ENCODE measurements at regions not wholly inside any gene's neighbourhood (a gene's known extent, or its start where the extent isn't known, plus 50 kb on each side); places are given as distances from the start of the nearest gene placed in this dataset.
"Not testable (repeated sequence)": the region's sequence is repeated elsewhere in the genome, so short reads cannot be mapped to it uniquely, and the experiment has no call there.

- Histone ChIP-seq H3K4me1 (no peaks in the 10 kb centered on the region), H3K36me3 (replicated peaks) (no peaks in the 10 kb centered on the region), H3K9me3 (no peaks in the 10 kb centered on the region), H3K27me3 (ENCODE audit: low read depth) (no peaks in the 10 kb centered on the region), H3K4me3 (no peak overlapping the region)
- in situ Hi-C loops (cut with MboI; ENCODE audit: low sequenced_read_pairs), result no loop called here
- no peak for DNase-seq (ENCODE audit: low spot score in 2 of 2)
Observed at GRCh38 chr3:171915275-171915674, 72.1 kb downstream of the TMEM212 start.

GRCh38 chr3:171916888-171917287 is 73.7 kb downstream of the TMEM212 start:
- Histone ChIP-seq H3K9me3 (no peaks in the 10 kb centered on the region), H3K4me3 (no peak overlapping the region), H3K36me3 (replicated peaks) (no peaks in the 10 kb centered on the region), H3K4me1 (no peaks in the 10 kb centered on the region), H3K27me3 (ENCODE audit: low read depth) (no peaks in the 10 kb centered on the region)
- DNase-seq (ENCODE audit: low spot score in 2 of 2), result no peak
- in situ Hi-C loops (cut with MboI; ENCODE audit: low sequenced_read_pairs), result no loop called here

- H3K36me3 ChIP-seq (replicated peaks); H3K9me3 ChIP-seq; H3K4me1 ChIP-seq; H3K27me3 ChIP-seq (ENCODE audit: low read depth); DNase-seq (ENCODE audit: low spot score in 2 of 2); H3K4me3 ChIP-seq; in situ Hi-C loops (cut with MboI; ENCODE audit: low sequenced_read_pairs): not testable (repeated sequence)
Observed at GRCh38 chr3:171922629-171923028, 79.5 kb downstream of the TMEM212 start.

- in situ Hi-C loops (cut with MboI; ENCODE audit: low sequenced_read_pairs); H3K4me1 ChIP-seq; H3K36me3 ChIP-seq (replicated peaks); H3K4me3 ChIP-seq; H3K27me3 ChIP-seq (ENCODE audit: low read depth); H3K9me3 ChIP-seq; DNase-seq (ENCODE audit: low spot score in 2 of 2): not testable (repeated sequence)
Observed at GRCh38 chr3:171923668-171924067, 80.5 kb downstream of the TMEM212 start.

- H3K4me3 ChIP-seq; H3K27me3 ChIP-seq (ENCODE audit: low read depth); H3K4me1 ChIP-seq; H3K9me3 ChIP-seq; DNase-seq (ENCODE audit: low spot score in 2 of 2); in situ Hi-C loops (cut with MboI; ENCODE audit: low sequenced_read_pairs); H3K36me3 ChIP-seq (replicated peaks): not testable (repeated sequence)
Observed at GRCh38 chr3:171924864-171925263, 81.7 kb downstream of the TMEM212 start.

- in situ Hi-C loops (cut with MboI; ENCODE audit: low sequenced_read_pairs), result no loop called here
- Histone ChIP-seq H3K4me1 (no peaks in the 10 kb centered on the region), H3K27me3 (ENCODE audit: low read depth) (peaks cover 10% of the 10 kb centered on the region; the same call in 1 of the 2 replicates)
Observed at GRCh38 chr3:171932153-171932611, 89.0 kb downstream of the TMEM212 start.

GRCh38 chr3:171933441-171933840 is 90.3 kb downstream of the TMEM212 start:
- in situ Hi-C loops (cut with MboI; ENCODE audit: low sequenced_read_pairs), result no loop called here
- DNase-seq (ENCODE audit: low spot score in 2 of 2), result no peak
- no peaks in the 10 kb centered on the region for H3K36me3 ChIP-seq (replicated peaks)
- H3K9me3 ChIP-seq, result no peaks in the 10 kb centered on the region
- peaks cover 10% of the 10 kb centered on the region; the same call in 1 of the 2 replicates for H3K27me3 ChIP-seq (ENCODE audit: low read depth)
- no peaks in the 10 kb centered on the region for H3K4me1 ChIP-seq
- H3K4me3 ChIP-seq, result no peak overlapping the region

More at GRCh38 chr3:171932153-171932611, 89.0 kb downstream of the TMEM212 start:
- no peaks in the 10 kb centered on the region for H3K36me3 ChIP-seq (replicated peaks)
- H3K9me3 ChIP-seq, result no peaks in the 10 kb centered on the region
- H3K4me3 ChIP-seq, result no peak overlapping the region
- DNase-seq (ENCODE audit: low spot score in 2 of 2), result no peak

- DNase-seq (ENCODE audit: low spot score in 2 of 2), result no peak
- peaks cover 10% of the 10 kb centered on the region; the same call in 1 of the 2 replicates for H3K27me3 ChIP-seq (ENCODE audit: low read depth)
- no peaks in the 10 kb centered on the region for H3K4me1 ChIP-seq
- H3K4me3 ChIP-seq, result no peak overlapping the region
- no peaks in the 10 kb centered on the region for H3K9me3 ChIP-seq
- no peaks in the 10 kb centered on the region for H3K36me3 ChIP-seq (replicated peaks)
- in situ Hi-C loops (cut with MboI; ENCODE audit: low sequenced_read_pairs), result no loop called here
Observed at GRCh38 chr3:171935261-171936123, 92.3 kb downstream of the TMEM212 start.

- no peaks in the 10 kb centered on the region for H3K4me1 ChIP-seq
- no peak for DNase-seq (ENCODE audit: low spot score in 2 of 2)
- H3K9me3 ChIP-seq, result no peaks in the 10 kb centered on the region
- in situ Hi-C loops (cut with MboI; ENCODE audit: low sequenced_read_pairs), result no loop called here
- peaks cover 11% of the 10 kb centered on the region; the same call in 1 of the 2 replicates for H3K27me3 ChIP-seq (ENCODE audit: low read depth)
- no peaks in the 10 kb centered on the region for H3K36me3 ChIP-seq (replicated peaks)
- H3K4me3 ChIP-seq, result no peak overlapping the region
Observed at GRCh38 chr3:171936191-171936841, 93.2 kb downstream of the TMEM212 start.

GRCh38 chr3:171939578-171939977 is 96.4 kb downstream of the TMEM212 start:
- Histone ChIP-seq H3K9me3 (no peaks in the 10 kb centered on the region), H3K36me3 (replicated peaks) (no peaks in the 10 kb centered on the region), H3K27me3 (ENCODE audit: low read depth) (peaks cover 10% of the 10 kb centered on the region; the same call in 1 of the 2 replicates), H3K4me1 (no peaks in the 10 kb centered on the region; the same call in 1 of the 2 replicates), H3K4me3 (no peak overlapping the region)
- no peak for DNase-seq (ENCODE audit: low spot score in 2 of 2)
- in situ Hi-C loops (cut with MboI; ENCODE audit: low sequenced_read_pairs), result no loop called here

- no peak for DNase-seq (ENCODE audit: low spot score in 2 of 2)
- no peaks in the 10 kb centered on the region for H3K9me3 ChIP-seq
- in situ Hi-C loops (cut with MboI; ENCODE audit: low sequenced_read_pairs), result no loop called here
- H3K4me1 ChIP-seq, result no peaks in the 10 kb centered on the region; the same call in 1 of the 2 replicates
- no peaks in the 10 kb centered on the region for H3K36me3 ChIP-seq (replicated peaks)
- no peak overlapping the region for H3K4me3 ChIP-seq
- peaks cover 10% of the 10 kb centered on the region; the same call in 1 of the 2 replicates for H3K27me3 ChIP-seq (ENCODE audit: low read depth)
Observed at GRCh38 chr3:171940151-171940649, 97.1 kb downstream of the TMEM212 start.

GRCh38 chr3:171943262-171944117 is 95.9 kb upstream of the FNDC3B start:
- no peak for DNase-seq (ENCODE audit: low spot score in 2 of 2)
- Histone ChIP-seq H3K4me3 (no peak overlapping the region), H3K36me3 (replicated peaks) (no peaks in the 10 kb centered on the region), H3K4me1 (no peaks in the 10 kb centered on the region; the same call in 1 of the 2 replicates), H3K9me3 (no peaks in the 10 kb centered on the region), H3K27me3 (ENCODE audit: low read depth) (peaks cover 10% of the 10 kb centered on the region; the same call in 1 of the 2 replicates)
- in situ Hi-C loops (cut with MboI; ENCODE audit: low sequenced_read_pairs), result no loop called here

All from HAP-1 (cell line).